Neural cell (in vitro differentiated cells): ENCODE measurements at regions not wholly inside any gene's neighbourhood (a gene's known extent, or its start where the extent isn't known, plus 50 kb on each side); places are given as distances from the start of the nearest gene placed in this dataset.

Source experiments
- H2AFZ ChIP-seq: fragments of 200-600, 300-800 bp; sonication (generic), shearing (Covaris generic); 2 replicates; pipeline ENCODE4 v1.6.0; 2014; ENCODE audit warnings: low read depth, mild to moderate bottlenecking, antibody characterized with exemption, low read length, moderate library complexity
- H3F3A ChIP-seq: fragments of 200-600 bp; shearing (Covaris generic); 2 replicates; pipeline ENCODE4 v1.6.1; 2016; ENCODE audit warnings: mild to moderate bottlenecking, moderate library complexity, mixed read lengths, antibody characterized with exemption, low read length; ENCODE audit not compliant: insufficient read depth, poor library complexity, severe bottlenecking
- H3K27ac ChIP-seq: fragments of 200-600, 300-800 bp; sonication (generic), shearing (Covaris generic); 2 replicates; pipeline ENCODE4 v1.5.1; 2014; ENCODE audit warnings: mild to moderate bottlenecking, low read length, moderate library complexity
- H3K27me3 ChIP-seq: fragments of 300-800, 200-600 bp; sonication (generic), shearing (Covaris generic); 2 replicates; pipeline ENCODE4 v1.6.0; 2014; ENCODE audit warnings: mild to moderate bottlenecking, low read depth, low read length, moderate library complexity; ENCODE audit not compliant: insufficient read depth
- H3K36me3 ChIP-seq: fragments of 300-800, 200-600 bp; sonication (generic), shearing (Covaris generic); 2 replicates; pipeline ENCODE4 v1.5.1; 2014; ENCODE audit warnings: mild to moderate bottlenecking, antibody characterized with exemption, low read length, moderate library complexity; ENCODE audit not compliant: insufficient read depth
- H3K4me2 ChIP-seq: fragments of 300-800, 200-600 bp; sonication (generic), shearing (Covaris generic); 2 replicates; pipeline ENCODE4 v1.6.0; 2014; ENCODE audit warnings: mild to moderate bottlenecking, low read length
- H3K4me3 ChIP-seq: fragments of 300-800, 200-600 bp; sonication (generic), shearing (Covaris generic); 2 replicates; pipeline ENCODE4 v1.5.1; 2014; ENCODE audit warnings: mild to moderate bottlenecking, low read length, moderate library complexity
- H3K79me2 ChIP-seq: fragments of 200-600 bp; shearing (Covaris generic); replicated peaks from 2 replicates; pipeline ENCODE4 v1.6.0; 2014; ENCODE audit warnings: mild to moderate bottlenecking, low read length, moderate library complexity; ENCODE audit not compliant: insufficient read depth
- H3K9ac ChIP-seq: fragments of 300-800, 200-600 bp; sonication (generic), shearing (Covaris generic); 2 replicates; pipeline ENCODE4 v1.6.1; 2016; ENCODE audit warnings: mild to moderate bottlenecking, low read length, mixed read lengths
- H3K9me2 ChIP-seq: fragments of 200-600 bp; shearing (Covaris generic); 2 replicates; pipeline ENCODE4 v1.6.1; 2016; ENCODE audit warnings: mild to moderate bottlenecking, low read length, mixed read lengths; ENCODE audit not compliant: insufficient read depth
- H3K9me3 ChIP-seq: fragments of 200-600, 300-800 bp; sonication (generic), shearing (Covaris generic); 2 replicates; pipeline ENCODE4 v1.6.1; 2016; ENCODE audit warnings: mild to moderate bottlenecking, mixed run types, low read length, moderate library complexity, mixed read lengths
- H4K20me1 ChIP-seq: fragments of 200-600 bp; shearing (Covaris generic); 2 replicates; pipeline ENCODE4 v1.6.1; 2016; ENCODE audit warnings: mild to moderate bottlenecking, mixed run types; ENCODE audit not compliant: insufficient read depth
- CTCF ChIP-seq: fragments of 450-650 bp; IDR thresholded peaks from 2 replicates; pipeline ENCODE4 v1.5.1; 2014; ENCODE audit warnings: antibody characterized with exemption, mild to moderate bottlenecking, moderate library complexity; ENCODE audit not compliant: poor library complexity, severe bottlenecking
- EP300 ChIP-seq: fragments of 450-650 bp; conservative IDR thresholded peaks from 2 replicates; pipeline ENCODE4 v1.6.1; 2014; ENCODE audit warnings: antibody characterized with exemption, mild to moderate bottlenecking, moderate library complexity; ENCODE audit not compliant: poor library complexity, severe bottlenecking
- EZH2 ChIP-seq: fragments of 200-600, 300-800 bp; shearing (Covaris generic), sonication (generic); IDR thresholded peaks from 2 replicates; pipeline ENCODE4 v1.6.1; 2014; ENCODE audit warnings: antibody characterized with exemption, low read length, borderline replicate concordance, mild to moderate bottlenecking; ENCODE audit not compliant: insufficient read depth, poor library complexity, severe bottlenecking
- MXI1 ChIP-seq: fragments of 450-650 bp; conservative IDR thresholded peaks from 2 replicates; pipeline ENCODE4 v1.6.1; 2014; ENCODE audit warnings: antibody characterized with exemption, mild to moderate bottlenecking; ENCODE audit not compliant: poor library complexity, severe bottlenecking
- POLR2AphosphoS5 ChIP-seq: IDR thresholded peaks from 2 replicates; pipeline ENCODE4 v1.6.1; 2012
- RAD21 ChIP-seq: fragments of 450-650 bp; conservative IDR thresholded peaks from 2 replicates; pipeline ENCODE4 v1.6.1; 2014; ENCODE audit warnings: antibody characterized with exemption, mild to moderate bottlenecking, moderate library complexity
- REST ChIP-seq: IDR thresholded peaks from 2 replicates; pipeline ENCODE4 v1.6.1; 2012; ENCODE audit warnings: borderline replicate concordance
- SMC3 ChIP-seq: fragments of 450-650 bp; conservative IDR thresholded peaks from 2 replicates; pipeline ENCODE4 v1.6.1; 2014; ENCODE audit warnings: antibody characterized with exemption, mild to moderate bottlenecking, moderate library complexity; ENCODE audit not compliant: poor library complexity
- TAF1 ChIP-seq: IDR thresholded peaks from 2 replicates; pipeline ENCODE4 v1.6.1; 2012; ENCODE audit warnings: low read depth

- H3K4me3 ChIP-seq: no peak overlapping the region
- H3K9me3 ChIP-seq: no peaks in the 10 kb centered on the region
- H4K20me1 ChIP-seq: no peaks in the 10 kb centered on the region
- H3K9ac ChIP-seq: no peak overlapping the region
- no peaks in the 10 kb centered on the region for H3K79me2 ChIP-seq
- no peaks in the 10 kb centered on the region for H3K36me3 ChIP-seq
- H3K27me3 ChIP-seq: no peaks in the 10 kb centered on the region
- no peak for TF ChIP-seq EP300
- TF ChIP-seq RAD21: no peak
- TF ChIP-seq EZH2: no peak
- no peak for TF ChIP-seq SMC3
- no peak for TF ChIP-seq CTCF
- no peak for TF ChIP-seq POLR2AphosphoS5
- TF ChIP-seq MXI1: no peak
- TF ChIP-seq REST: no peak
- no peak for TF ChIP-seq TAF1
- no peak overlapping the region for H2AFZ ChIP-seq
- H3K27ac ChIP-seq: no peak overlapping the region
- H3K4me2 ChIP-seq: no peak overlapping the region
- no peaks in the 10 kb centered on the region for H3F3A ChIP-seq
- no peaks in the 10 kb centered on the region for H3K9me2 ChIP-seq
These were observed 131.8 kb downstream of the TES start for GRCh38 chr7:116342125-116342524.

GRCh38 chr7:116347151-116347832 lies 137.0 kb downstream of the TES start:
- no peak overlapping the region for H2AFZ ChIP-seq
- H3K4me3 ChIP-seq: no peak overlapping the region
- no peaks in the 10 kb centered on the region for H3K9me2 ChIP-seq

More at GRCh38 chr7:116347151-116347832, 137.0 kb downstream of the TES start:
- Histone ChIP-seq H3K36me3 (no peaks in the 10 kb centered on the region), H3F3A (no peaks in the 10 kb centered on the region), H4K20me1 (no peaks in the 10 kb centered on the region), H3K4me2 (no peak overlapping the region), H3K27me3 (no peaks in the 10 kb centered on the region), H3K9ac (no peak overlapping the region), H3K79me2 (no peaks in the 10 kb centered on the region), H3K27ac (no peak overlapping the region), H3K9me3 (no peaks in the 10 kb centered on the region)
- no peak for TF ChIP-seq REST
- no peak for TF ChIP-seq SMC3
- no peak for TF ChIP-seq RAD21
- TF ChIP-seq TAF1: no peak
- no peak for TF ChIP-seq POLR2AphosphoS5
- TF ChIP-seq MXI1: no peak
- TF ChIP-seq CTCF: no peak
- TF ChIP-seq EP300: no peak
- no peak for TF ChIP-seq EZH2
